Fibroblast of mammary gland (primary cell): ENCODE measurements at regions not wholly inside any gene's neighbourhood (a gene's known extent, or its start where the extent isn't known, plus 50 kb on each side); places are given as distances from the start of the nearest gene placed in this dataset.
A peak's percentile ranks its signal among the peaks of the same experiment; 100 is the strongest.

Source experiments
- DNase-seq: peaks from one replicate; pipeline ENCODE4 v3.0.0-alpha.2; 2010; ENCODE audit warnings: low read depth
- H3K4me3 ChIP-seq: 2 replicates; pipeline ENCODE4 v1.5.1; 2011; ENCODE audit warnings: low read depth, mild to moderate bottlenecking, low read length, moderate library complexity; ENCODE audit not compliant: control insufficient read depth
- TF ChIP-seq, protein P1 (sequence below): conservative IDR thresholded peaks from 2 replicates; pipeline ENCODE4 v1.5.1; 2011; ENCODE audit warnings: low read depth, low read length, inconsistent platforms; ENCODE audit not compliant: control insufficient read depth, insufficient read depth

DNA sequence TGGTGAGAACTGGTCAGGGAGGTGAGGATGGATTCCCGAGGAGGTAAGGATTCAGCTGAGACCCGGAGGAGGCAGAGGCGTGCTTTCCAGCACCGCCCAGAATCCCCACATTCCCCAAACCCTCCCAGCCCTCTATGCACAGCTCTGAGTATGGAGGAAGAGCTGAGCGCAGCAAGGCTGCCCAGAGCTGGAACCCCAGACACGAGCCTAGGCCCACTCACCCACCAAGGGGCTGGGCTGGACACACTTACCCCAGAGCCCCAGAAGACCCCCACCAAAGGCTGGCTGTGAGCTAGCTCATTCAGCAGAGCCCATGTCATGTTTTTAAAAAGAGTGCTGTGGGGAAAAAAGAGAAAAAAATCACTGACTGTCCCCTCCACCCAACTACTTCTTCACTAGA is 271.5 kb downstream of the XXYLT1 start:
- H3K4me3 ChIP-seq, result no peak overlapping the region
- TF ChIP-seq, protein P1, sequence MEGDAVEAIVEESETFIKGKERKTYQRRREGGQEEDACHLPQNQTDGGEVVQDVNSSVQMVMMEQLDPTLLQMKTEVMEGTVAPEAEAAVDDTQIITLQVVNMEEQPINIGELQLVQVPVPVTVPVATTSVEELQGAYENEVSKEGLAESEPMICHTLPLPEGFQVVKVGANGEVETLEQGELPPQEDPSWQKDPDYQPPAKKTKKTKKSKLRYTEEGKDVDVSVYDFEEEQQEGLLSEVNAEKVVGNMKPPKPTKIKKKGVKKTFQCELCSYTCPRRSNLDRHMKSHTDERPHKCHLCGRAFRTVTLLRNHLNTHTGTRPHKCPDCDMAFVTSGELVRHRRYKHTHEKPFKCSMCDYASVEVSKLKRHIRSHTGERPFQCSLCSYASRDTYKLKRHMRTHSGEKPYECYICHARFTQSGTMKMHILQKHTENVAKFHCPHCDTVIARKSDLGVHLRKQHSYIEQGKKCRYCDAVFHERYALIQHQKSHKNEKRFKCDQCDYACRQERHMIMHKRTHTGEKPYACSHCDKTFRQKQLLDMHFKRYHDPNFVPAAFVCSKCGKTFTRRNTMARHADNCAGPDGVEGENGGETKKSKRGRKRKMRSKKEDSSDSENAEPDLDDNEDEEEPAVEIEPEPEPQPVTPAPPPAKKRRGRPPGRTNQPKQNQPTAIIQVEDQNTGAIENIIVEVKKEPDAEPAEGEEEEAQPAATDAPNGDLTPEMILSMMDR, result no peak
- no peak for DNase-seq

DNA sequence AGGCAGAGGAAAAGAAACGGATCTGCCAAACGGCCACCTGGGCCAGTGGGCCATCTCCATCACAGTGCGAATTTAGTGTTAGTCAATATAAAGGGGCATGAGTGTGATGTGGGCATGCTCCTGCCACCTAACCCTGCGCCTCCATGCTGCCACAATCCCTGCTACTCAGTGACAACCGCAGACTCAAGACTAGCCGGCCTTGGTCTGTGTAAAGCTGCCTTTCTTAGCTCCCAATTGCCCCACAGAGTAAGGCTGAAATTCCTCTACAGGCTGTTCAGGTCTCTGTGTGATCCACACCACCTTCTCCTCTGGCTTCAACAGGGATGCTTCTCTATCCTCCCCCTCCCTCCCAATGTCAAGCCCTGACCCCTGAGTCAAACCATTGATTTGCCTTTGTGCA is 269.7 kb downstream of the XXYLT1 start:
- DNase-seq, result no peak
- no peak overlapping the region for H3K4me3 ChIP-seq
- TF ChIP-seq, protein P1, result no peak

DNA sequence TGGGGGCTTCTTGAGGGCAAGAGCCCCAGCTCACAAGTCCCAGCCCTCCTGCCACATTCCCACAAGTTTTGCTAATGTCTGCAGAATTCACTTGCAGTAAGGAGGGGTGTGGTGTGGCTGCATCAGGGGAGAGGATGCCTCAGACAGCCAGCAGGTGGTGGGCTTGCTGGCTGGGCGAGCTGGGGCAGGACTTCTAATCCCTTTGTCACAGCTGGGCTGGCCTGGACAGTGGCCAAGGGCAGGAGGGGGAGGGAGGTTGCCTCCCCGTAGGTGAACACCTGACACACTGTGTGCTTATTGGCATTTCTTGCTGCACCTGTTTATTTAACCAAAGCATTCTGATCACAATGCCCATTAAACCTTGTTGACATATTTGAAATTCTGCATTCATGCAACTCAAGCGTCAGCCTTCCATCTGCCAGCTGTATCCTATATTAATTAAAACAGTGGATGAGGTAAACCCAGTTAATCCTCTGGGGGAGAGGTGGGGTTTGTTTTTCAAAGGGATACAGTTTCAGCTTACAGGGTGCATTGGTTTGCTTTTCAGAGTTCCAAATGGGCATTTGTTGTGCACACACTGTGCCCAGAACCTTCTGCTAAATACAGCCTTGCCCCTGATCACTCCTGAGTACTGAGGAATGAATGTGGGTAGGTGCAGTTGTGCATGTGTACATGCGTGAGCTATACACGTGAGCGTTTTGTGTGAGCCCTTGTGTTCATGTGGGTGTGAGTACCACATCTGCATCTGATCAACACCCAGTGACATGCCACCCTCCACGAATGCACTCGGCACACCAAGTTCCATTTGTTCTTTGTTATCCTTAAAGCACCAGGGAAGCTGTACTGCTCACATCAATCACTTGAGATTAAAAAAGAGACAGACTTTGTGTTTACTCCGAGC is 268.7 kb downstream of the XXYLT1 start:
- DNase-seq, result peak; percentile 35
- TF ChIP-seq, protein P1, result peak; percentile 37

DNA sequence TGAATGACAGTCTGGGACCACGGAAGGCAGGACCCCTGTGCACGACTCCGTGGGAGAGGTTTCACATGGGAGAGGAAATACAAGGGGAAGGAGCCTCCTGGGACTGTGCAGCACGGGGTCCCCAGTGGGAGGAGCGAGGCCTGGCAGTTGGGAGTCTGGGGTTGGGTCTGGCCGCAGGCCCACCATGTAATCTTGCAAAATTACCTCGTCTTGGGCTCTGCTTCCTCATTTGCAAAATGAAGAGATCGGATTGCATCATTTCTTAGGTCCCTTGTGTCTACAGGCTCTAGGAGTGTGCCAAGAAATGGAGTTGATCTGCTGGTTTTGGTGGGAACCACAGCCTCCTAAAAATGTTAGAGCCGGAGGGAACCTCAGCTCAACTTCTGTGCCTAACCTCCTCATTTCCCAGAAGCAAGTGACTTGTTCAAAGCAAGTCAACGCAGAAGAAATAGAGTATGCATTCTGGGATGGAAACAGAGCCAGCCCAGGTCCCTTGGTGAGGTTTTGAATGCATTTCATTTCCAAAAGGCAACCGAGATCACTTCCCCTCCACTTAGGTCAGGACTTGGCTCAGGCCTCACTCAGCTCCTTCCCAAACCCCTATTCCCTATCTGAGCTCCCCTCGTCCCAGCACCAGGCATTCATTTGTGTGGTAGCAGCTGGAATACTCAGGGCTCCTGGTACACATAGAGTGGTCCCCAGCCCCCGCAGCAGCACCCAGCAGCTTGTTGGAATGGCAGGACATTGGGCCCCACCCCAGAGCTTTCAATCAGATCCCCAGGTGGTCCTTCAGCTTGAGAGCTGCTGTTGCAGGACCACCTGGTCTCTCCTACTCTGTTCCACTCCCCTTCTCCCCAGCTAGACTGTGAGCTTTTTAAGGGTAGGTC is 267.7 kb downstream of the XXYLT1 start:
- peak; percentile 83 for DNase-seq
- H3K4me3 ChIP-seq, result no peak overlapping the region
- TF ChIP-seq, protein P1, result no peak

More for the DNA sequence above, 268.7 kb downstream of the XXYLT1 start:
- no peak overlapping the region for H3K4me3 ChIP-seq

DNA sequence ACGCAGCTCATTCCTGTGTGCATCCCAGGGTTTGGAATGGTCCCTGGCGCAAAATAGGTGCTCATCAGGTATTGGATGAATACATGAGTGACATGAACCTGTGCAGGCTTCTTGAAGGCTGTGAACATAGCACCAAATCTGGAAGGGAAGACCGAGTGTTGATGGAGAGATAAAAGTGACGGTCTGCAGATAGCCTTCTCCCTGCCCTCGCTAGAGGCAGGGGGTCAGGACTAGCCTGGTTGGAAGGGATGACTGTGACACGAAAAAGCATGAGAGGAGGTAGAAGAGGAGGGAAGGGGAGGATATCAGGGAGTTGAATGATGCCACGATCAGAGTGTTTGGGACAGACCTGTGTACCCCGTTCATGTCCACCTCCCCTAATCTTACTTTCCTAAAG is 267.1 kb downstream of the XXYLT1 start:
- TF ChIP-seq, protein P1, result no peak
- H3K4me3 ChIP-seq, result no peak overlapping the region
- no peak for DNase-seq

DNA sequence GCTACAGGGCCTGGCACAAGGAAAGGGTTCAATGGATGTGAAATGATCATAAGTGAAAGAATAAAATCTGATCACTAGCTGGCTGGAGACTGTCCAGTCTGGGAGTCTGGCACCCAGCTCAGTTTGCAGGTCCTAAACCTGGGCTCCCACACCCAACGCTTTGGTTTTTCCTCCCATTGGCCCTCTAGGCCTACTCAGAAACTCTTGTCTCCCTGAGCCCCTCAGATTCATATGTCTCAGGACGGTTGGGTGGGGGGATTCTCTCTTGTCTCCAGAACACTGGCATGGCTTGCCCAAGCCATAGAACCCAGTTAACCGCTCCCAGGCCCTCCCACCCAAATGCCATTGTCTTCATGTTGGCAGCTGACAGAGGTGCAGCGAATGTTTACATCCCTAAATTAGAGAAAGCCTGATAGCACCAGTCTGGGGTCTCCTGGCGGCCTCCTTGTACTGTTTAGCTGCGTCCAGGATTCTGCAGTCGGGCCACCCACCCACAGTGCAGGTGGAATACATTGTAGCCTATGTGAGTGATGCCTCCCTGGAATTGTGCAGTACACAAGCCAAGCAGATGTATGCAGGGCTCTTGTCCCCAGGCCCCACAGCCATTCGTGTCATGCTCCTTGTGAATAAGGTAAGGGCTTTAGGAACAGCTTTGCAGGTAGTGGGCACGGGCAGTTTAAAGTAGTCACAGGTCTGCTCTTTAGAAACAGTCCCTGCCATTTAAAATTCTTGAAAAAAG is 266.3 kb downstream of the XXYLT1 start:
- DNase-seq, result no peak
- TF ChIP-seq, protein P1, result no peak
- H3K4me3 ChIP-seq, result no peak overlapping the region
